A549 (cell line): ENCODE measurements at regions not wholly inside any gene's neighbourhood (a gene's known extent, or its start where the extent isn't known, plus 50 kb on each side); places are given as distances from the start of the nearest gene placed in this dataset.

ENCODE experiments used
- CBX2 ChIP-seq: fragments of 200-600 bp; sonication (generic); IDR thresholded peaks from 2 replicates; pipeline ENCODE4 v1.6.1; 2016; ENCODE audit warnings: low read depth, mild to moderate bottlenecking, borderline replicate concordance
- EP300 ChIP-seq, 2 experiments: fragments of >200 bp; sonication (Bioruptor Twin); formaldehyde crosslinking; IDR thresholded peaks; 2 replicates in 1 of 2; 3 replicates in 1 of 2; pipeline ENCODE4 v1.6.1; 2016 to 2017
- FOXS1 ChIP-seq: fragments of 250-450 bp; sonication (Bioruptor Pico); IDR thresholded peaks from 2 replicates; pipeline ENCODE4 v1.5.0; 2020; ENCODE audit warnings: mild to moderate bottlenecking, moderate library complexity
- HOXB5 ChIP-seq: fragments of 250-450 bp; sonication (Bioruptor Pico); IDR thresholded peaks from 2 replicates; pipeline ENCODE4 v1.5.0; 2020; ENCODE audit warnings: mild to moderate bottlenecking, moderate library complexity
- JUN ChIP-seq, 2 experiments: fragments of >200 bp; sonication (Bioruptor Twin); formaldehyde crosslinking; IDR thresholded peaks; 2 replicates in 1 of 2; 3 replicates in 1 of 2; pipeline ENCODE4 v1.6.1; 2016 to 2017
- KDM1A ChIP-seq: fragments of 200-600 bp; sonication (generic); IDR thresholded peaks from 2 replicates; pipeline ENCODE4 v1.6.1; 2016; ENCODE audit warnings: low read depth, mild to moderate bottlenecking
- MAZ ChIP-seq: fragments of 150-350 bp; IDR thresholded peaks from 2 replicates; pipeline ENCODE4 v1.6.1; 2014; ENCODE audit warnings: antibody characterized with exemption, low read depth, low read length, borderline replicate concordance
- POLR2A ChIP-seq: IDR thresholded peaks from 2 replicates; pipeline ENCODE4 v1.6.1; 2012; ENCODE audit warnings: mild to moderate bottlenecking, low read length
- POLR2AphosphoS2 ChIP-seq: conservative IDR thresholded peaks from 2 replicates; pipeline ENCODE4 v1.6.1; 2012; ENCODE audit warnings: low read length, improper control_type of control experiment, inconsistent platforms
- TP53 ChIP-seq: fragments of 250-450 bp; sonication (Bioruptor Pico); IDR thresholded peaks from 2 replicates; pipeline ENCODE4 v1.5.0; 2021; ENCODE audit warnings: mild to moderate bottlenecking, moderate library complexity
- TF ChIP-seq, protein P1 (sequence below): fragments of >200 bp; sonication (Bioruptor Twin); formaldehyde crosslinking; IDR thresholded peaks from 3 replicates; pipeline ENCODE4 v1.5.1; 2016
- TF ChIP-seq, protein P2 (sequence below): IDR thresholded peaks from 2 replicates; pipeline ENCODE4 v1.6.1; 2012
- TF ChIP-seq, protein P3 (sequence below): fragments of 200-600 bp; sonication (generic); IDR thresholded peaks from 2 replicates; pipeline ENCODE4 v1.6.1; 2016; ENCODE audit warnings: antibody characterized with exemption, mild to moderate bottlenecking, moderate library complexity

GRCh38 chr1:181369416-181369815 lies 113.9 kb upstream of the CACNA1E start:
- TF ChIP-seq MAZ (no peak), CBX2 (no peak), POLR2A (no peak), JUN (IDR thresholded peaks at IDR 0.05) (no peak), TP53 (no peak), POLR2AphosphoS2 (no peak), HOXB5 (no peak), FOXS1 (CRISPR knock-in tag) (no peak), KDM1A (no peak), EP300 (IDR thresholded peaks at IDR 0.05) (no peak)
- TF ChIP-seq, protein P1, sequence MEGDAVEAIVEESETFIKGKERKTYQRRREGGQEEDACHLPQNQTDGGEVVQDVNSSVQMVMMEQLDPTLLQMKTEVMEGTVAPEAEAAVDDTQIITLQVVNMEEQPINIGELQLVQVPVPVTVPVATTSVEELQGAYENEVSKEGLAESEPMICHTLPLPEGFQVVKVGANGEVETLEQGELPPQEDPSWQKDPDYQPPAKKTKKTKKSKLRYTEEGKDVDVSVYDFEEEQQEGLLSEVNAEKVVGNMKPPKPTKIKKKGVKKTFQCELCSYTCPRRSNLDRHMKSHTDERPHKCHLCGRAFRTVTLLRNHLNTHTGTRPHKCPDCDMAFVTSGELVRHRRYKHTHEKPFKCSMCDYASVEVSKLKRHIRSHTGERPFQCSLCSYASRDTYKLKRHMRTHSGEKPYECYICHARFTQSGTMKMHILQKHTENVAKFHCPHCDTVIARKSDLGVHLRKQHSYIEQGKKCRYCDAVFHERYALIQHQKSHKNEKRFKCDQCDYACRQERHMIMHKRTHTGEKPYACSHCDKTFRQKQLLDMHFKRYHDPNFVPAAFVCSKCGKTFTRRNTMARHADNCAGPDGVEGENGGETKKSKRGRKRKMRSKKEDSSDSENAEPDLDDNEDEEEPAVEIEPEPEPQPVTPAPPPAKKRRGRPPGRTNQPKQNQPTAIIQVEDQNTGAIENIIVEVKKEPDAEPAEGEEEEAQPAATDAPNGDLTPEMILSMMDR, result no peak
- TF ChIP-seq, protein P2, sequence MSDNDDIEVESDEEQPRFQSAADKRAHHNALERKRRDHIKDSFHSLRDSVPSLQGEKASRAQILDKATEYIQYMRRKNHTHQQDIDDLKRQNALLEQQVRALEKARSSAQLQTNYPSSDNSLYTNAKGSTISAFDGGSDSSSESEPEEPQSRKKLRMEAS, result no peak
- TF ChIP-seq, protein P3, sequence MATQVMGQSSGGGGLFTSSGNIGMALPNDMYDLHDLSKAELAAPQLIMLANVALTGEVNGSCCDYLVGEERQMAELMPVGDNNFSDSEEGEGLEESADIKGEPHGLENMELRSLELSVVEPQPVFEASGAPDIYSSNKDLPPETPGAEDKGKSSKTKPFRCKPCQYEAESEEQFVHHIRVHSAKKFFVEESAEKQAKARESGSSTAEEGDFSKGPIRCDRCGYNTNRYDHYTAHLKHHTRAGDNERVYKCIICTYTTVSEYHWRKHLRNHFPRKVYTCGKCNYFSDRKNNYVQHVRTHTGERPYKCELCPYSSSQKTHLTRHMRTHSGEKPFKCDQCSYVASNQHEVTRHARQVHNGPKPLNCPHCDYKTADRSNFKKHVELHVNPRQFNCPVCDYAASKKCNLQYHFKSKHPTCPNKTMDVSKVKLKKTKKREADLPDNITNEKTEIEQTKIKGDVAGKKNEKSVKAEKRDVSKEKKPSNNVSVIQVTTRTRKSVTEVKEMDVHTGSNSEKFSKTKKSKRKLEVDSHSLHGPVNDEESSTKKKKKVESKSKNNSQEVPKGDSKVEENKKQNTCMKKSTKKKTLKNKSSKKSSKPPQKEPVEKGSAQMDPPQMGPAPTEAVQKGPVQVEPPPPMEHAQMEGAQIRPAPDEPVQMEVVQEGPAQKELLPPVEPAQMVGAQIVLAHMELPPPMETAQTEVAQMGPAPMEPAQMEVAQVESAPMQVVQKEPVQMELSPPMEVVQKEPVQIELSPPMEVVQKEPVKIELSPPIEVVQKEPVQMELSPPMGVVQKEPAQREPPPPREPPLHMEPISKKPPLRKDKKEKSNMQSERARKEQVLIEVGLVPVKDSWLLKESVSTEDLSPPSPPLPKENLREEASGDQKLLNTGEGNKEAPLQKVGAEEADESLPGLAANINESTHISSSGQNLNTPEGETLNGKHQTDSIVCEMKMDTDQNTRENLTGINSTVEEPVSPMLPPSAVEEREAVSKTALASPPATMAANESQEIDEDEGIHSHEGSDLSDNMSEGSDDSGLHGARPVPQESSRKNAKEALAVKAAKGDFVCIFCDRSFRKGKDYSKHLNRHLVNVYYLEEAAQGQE, result no peak
